ENCODE measurements at regions not wholly inside any gene's neighbourhood (a gene's known extent, or its start where the extent isn't known, plus 50 kb on each side); places are given as distances from the start of the nearest gene placed in this dataset.

DNA sequence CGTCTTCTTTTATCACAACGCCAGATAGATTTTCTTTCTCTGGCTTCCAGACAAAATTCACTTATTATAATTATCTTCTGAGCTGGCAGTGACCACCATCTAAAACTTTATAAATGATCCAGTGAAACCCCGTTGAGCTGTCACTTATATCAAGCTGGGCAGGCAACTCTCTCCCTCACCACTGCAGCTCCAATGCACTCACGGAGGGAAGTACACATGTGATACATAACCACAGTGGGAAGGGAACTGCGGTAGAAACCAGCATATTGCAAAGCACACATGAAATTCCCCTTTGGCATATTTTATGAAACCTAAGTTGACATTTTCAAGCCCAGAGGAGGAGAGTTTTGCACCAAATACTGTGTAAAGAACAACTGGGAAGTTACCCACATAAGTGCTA lies 536.9 kb downstream of the HACE1 start:
- no peaks in the 10 kb centered on the region for H3K36me3 ChIP-seq (ENCODE audit: control insufficient read depth in 4 of 4, insufficient read depth in 3 of 4, low read depth in 1 of 4, low read length in 3 of 4)
- DNase-seq (ENCODE audit: low spot score): no peak
- H3K9me3 ChIP-seq (ENCODE audit: control insufficient read depth in 4 of 4, low read length in 3 of 4): no peaks in the 10 kb centered on the region
- 72% methylated on average over 5 of the region's 5 CpGs for WGBS
- no peak overlapping the region for H3K27ac ChIP-seq (ENCODE audit: low read depth in 1 of 2, low read length in 2 of 2)
- no peak overlapping the region for H3K9ac ChIP-seq (ENCODE audit: low read depth in 1 of 2, low read length in 2 of 2)
- no peak overlapping the region for H3K4me3 ChIP-seq (ENCODE audit: low read depth in 1 of 3, low read length in 3 of 3)
- no peak for TF ChIP-seq FOXA2 (IDR thresholded peaks at IDR 0.05)
- H3K4me1 ChIP-seq (ENCODE audit: control insufficient read depth in 4 of 4, insufficient read depth in 4 of 4, low read length in 3 of 4): peaks cover 0 to 1% (median 0%) of the 10 kb centered on the region in 4 donors
- H3K27me3 ChIP-seq (ENCODE audit: control insufficient read depth in 4 of 4, insufficient read depth in 4 of 4, low read length in 3 of 4): no peaks in the 10 kb centered on the region

DNA sequence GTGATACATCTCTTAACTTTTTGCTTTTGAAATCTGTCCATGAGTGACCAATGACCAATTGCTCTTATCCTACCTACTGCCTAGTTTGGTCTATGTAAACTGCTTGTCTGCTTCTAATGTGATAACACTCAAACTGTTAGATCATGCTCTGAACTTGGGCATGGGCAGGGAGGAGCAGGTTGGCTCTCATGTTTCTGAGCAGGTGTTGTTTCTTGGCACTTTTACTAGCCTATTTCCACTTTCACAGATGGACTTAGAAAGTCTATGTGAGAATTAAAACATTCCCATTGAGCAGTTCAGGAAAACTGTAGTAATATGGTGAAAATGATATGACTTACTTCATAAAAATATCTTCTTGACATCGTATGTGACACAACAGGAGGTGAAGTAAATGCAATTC lies 538.4 kb downstream of the HACE1 start:
- no peak for TF ChIP-seq TAF1 (conservative IDR thresholded peaks at IDR 0.05)
- TF ChIP-seq, protein P1, sequence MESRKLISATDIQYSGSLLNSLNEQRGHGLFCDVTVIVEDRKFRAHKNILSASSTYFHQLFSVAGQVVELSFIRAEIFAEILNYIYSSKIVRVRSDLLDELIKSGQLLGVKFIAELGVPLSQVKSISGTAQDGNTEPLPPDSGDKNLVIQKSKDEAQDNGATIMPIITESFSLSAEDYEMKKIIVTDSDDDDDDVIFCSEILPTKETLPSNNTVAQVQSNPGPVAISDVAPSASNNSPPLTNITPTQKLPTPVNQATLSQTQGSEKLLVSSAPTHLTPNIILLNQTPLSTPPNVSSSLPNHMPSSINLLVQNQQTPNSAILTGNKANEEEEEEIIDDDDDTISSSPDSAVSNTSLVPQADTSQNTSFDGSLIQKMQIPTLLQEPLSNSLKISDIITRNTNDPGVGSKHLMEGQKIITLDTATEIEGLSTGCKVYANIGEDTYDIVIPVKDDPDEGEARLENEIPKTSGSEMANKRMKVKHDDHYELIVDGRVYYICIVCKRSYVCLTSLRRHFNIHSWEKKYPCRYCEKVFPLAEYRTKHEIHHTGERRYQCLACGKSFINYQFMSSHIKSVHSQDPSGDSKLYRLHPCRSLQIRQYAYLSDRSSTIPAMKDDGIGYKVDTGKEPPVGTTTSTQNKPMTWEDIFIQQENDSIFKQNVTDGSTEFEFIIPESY (IDR thresholded peaks at IDR 0.05): no peak
- TF ChIP-seq JUND (IDR thresholded peaks at IDR 0.05): no peak
- no peak for TF ChIP-seq YY1 (IDR thresholded peaks at IDR 0.05)
- TF ChIP-seq, protein P2, sequence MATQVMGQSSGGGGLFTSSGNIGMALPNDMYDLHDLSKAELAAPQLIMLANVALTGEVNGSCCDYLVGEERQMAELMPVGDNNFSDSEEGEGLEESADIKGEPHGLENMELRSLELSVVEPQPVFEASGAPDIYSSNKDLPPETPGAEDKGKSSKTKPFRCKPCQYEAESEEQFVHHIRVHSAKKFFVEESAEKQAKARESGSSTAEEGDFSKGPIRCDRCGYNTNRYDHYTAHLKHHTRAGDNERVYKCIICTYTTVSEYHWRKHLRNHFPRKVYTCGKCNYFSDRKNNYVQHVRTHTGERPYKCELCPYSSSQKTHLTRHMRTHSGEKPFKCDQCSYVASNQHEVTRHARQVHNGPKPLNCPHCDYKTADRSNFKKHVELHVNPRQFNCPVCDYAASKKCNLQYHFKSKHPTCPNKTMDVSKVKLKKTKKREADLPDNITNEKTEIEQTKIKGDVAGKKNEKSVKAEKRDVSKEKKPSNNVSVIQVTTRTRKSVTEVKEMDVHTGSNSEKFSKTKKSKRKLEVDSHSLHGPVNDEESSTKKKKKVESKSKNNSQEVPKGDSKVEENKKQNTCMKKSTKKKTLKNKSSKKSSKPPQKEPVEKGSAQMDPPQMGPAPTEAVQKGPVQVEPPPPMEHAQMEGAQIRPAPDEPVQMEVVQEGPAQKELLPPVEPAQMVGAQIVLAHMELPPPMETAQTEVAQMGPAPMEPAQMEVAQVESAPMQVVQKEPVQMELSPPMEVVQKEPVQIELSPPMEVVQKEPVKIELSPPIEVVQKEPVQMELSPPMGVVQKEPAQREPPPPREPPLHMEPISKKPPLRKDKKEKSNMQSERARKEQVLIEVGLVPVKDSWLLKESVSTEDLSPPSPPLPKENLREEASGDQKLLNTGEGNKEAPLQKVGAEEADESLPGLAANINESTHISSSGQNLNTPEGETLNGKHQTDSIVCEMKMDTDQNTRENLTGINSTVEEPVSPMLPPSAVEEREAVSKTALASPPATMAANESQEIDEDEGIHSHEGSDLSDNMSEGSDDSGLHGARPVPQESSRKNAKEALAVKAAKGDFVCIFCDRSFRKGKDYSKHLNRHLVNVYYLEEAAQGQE (IDR thresholded peaks at IDR 0.05): no peak
- no peak for TF ChIP-seq RXRA (IDR thresholded peaks at IDR 0.05)
- TF ChIP-seq, protein P3, sequence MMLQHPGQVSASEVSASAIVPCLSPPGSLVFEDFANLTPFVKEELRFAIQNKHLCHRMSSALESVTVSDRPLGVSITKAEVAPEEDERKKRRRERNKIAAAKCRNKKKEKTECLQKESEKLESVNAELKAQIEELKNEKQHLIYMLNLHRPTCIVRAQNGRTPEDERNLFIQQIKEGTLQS (IDR thresholded peaks at IDR 0.05): no peak
- no peak for TF ChIP-seq FOXA2 (IDR thresholded peaks at IDR 0.05)
- no peak for TF ChIP-seq GABPA (IDR thresholded peaks at IDR 0.05 in 1 of 2, conservative IDR thresholded peaks at IDR 0.05 in 1 of 2)
- TF ChIP-seq, protein P4, sequence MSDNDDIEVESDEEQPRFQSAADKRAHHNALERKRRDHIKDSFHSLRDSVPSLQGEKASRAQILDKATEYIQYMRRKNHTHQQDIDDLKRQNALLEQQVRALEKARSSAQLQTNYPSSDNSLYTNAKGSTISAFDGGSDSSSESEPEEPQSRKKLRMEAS (IDR thresholded peaks at IDR 0.05): no peak
- TF ChIP-seq SP1 (IDR thresholded peaks at IDR 0.05): no peak
- no peak for TF ChIP-seq FOXA1 (IDR thresholded peaks at IDR 0.05)
- TF ChIP-seq, protein P5, sequence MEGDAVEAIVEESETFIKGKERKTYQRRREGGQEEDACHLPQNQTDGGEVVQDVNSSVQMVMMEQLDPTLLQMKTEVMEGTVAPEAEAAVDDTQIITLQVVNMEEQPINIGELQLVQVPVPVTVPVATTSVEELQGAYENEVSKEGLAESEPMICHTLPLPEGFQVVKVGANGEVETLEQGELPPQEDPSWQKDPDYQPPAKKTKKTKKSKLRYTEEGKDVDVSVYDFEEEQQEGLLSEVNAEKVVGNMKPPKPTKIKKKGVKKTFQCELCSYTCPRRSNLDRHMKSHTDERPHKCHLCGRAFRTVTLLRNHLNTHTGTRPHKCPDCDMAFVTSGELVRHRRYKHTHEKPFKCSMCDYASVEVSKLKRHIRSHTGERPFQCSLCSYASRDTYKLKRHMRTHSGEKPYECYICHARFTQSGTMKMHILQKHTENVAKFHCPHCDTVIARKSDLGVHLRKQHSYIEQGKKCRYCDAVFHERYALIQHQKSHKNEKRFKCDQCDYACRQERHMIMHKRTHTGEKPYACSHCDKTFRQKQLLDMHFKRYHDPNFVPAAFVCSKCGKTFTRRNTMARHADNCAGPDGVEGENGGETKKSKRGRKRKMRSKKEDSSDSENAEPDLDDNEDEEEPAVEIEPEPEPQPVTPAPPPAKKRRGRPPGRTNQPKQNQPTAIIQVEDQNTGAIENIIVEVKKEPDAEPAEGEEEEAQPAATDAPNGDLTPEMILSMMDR (IDR thresholded peaks at IDR 0.05; ENCODE audit: low read depth, low read length, missing input control): no peak
- no peak for TF ChIP-seq HNF4A (conservative IDR thresholded peaks at IDR 0.05)
- no peak for TF ChIP-seq RAD21 (IDR thresholded peaks at IDR 0.05)
- TF ChIP-seq EGR1 (IDR thresholded peaks at IDR 0.05; ENCODE audit: low read depth in 2 of 2): no peak
- no peak for TF ChIP-seq NR2F2 (IDR thresholded peaks at IDR 0.05)
- Histone ChIP-seq H3K27me3 (ENCODE audit: control insufficient read depth in 4 of 4, insufficient read depth in 4 of 4, low read length in 3 of 4) (no peaks in the 10 kb centered on the region), H3K36me3 (ENCODE audit: control insufficient read depth in 4 of 4, insufficient read depth in 3 of 4, low read depth in 1 of 4, low read length in 3 of 4) (no peaks in the 10 kb centered on the region), H3K4me3 (ENCODE audit: low read depth in 1 of 3, low read length in 3 of 3) (no peak overlapping the region), H3K9me3 (ENCODE audit: control insufficient read depth in 4 of 4, low read length in 3 of 4) (no peaks in the 10 kb centered on the region), H3K9ac (ENCODE audit: low read depth in 1 of 2, low read length in 2 of 2) (no peak overlapping the region), H3K4me1 (ENCODE audit: control insufficient read depth in 4 of 4, insufficient read depth in 4 of 4, low read length in 3 of 4) (peaks cover 0 to 1% (median 0%) of the 10 kb centered on the region in 4 donors), H3K27ac (ENCODE audit: low read depth in 1 of 2, low read length in 2 of 2) (no peak overlapping the region)
- WGBS: 87% methylated on average over 1 of the region's 1 CpG
- no peak for DNase-seq (ENCODE audit: low spot score)

Measured in liver (tissue), 8 donors.